Medulla oblongata (tissue), 1 donor: ENCODE measurements at regions not wholly inside any gene's neighbourhood (a gene's known extent, or its start where the extent isn't known, plus 50 kb on each side); places are given as distances from the start of the nearest gene placed in this dataset.
"Not testable (repeated sequence)": the region's sequence is repeated elsewhere in the genome, so short reads cannot be mapped to it uniquely, and the experiment has no call there.

Experiments
- DNase-seq: peaks from one replicate; pipeline ENCODE4 v3.0.0-alpha.2; 2015; ENCODE audit errors: extremely low spot score

GRCh38 chr12:79991586-79991985 is 56.7 kb upstream of the PPP1R12A start:
- DNase-seq, result no peak

- DNase-seq, result not testable (repeated sequence)
These were observed 55.8 kb upstream of the PPP1R12A start for GRCh38 chr12:79990509-79991338.

GRCh38 chr12:79988368-79988767 is 53.5 kb upstream of the PPP1R12A start:
- DNase-seq, result no peak

GRCh38 chr12:79987731-79988130 is 52.8 kb upstream of the PPP1R12A start:
- no peak for DNase-seq
